H1 (cell line): ENCODE measurements at regions not wholly inside any gene's neighbourhood (a gene's known extent, or its start where the extent isn't known, plus 50 kb on each side); places are given as distances from the start of the nearest gene placed in this dataset.

ENCODE experiments used
- CTCF ChIA-PET: fragments of 300-600 bp; sonication (Branson Sonifier 250); formaldehyde crosslinking; loops from one replicate; lab custom pipeline; 2021; ENCODE audit not compliant: partially characterized antibody; lab: Charles Lee
- POLR2A ChIA-PET: fragments of 300-600 bp; sonication (Branson Sonifier 250); formaldehyde crosslinking; loops from one replicate; lab custom pipeline; 2021; ENCODE audit warnings: inconsistent platforms; ENCODE audit not compliant: partially characterized antibody; lab: Charles Lee
- DNase-seq, 2 experiments: peaks; one replicate each; pipeline versions ENCODE4 v3.0.0 to v3.0.0-alpha.2; 2010 to 2022; ENCODE audit warnings: low spot score in 2 of 2, low read depth in 1 of 2, mixed read lengths in 1 of 2
- FAIRE-seq: peaks from 2 replicates; lab custom pipeline; 2011; peaks lifted over from hg19 to GRCh38; lab: Jason Lieb, UNC
- H2AFZ ChIP-seq: 2 replicates; pipeline ENCODE4 v1.8.1; 2012; ENCODE audit warnings: low read length, inconsistent platforms
- H2AK5ac ChIP-seq: 2 replicates; pipeline ENCODE4 v1.6.1; 2013; ENCODE audit warnings: low read depth, low read length
- H2BK120ac ChIP-seq: replicated peaks from 2 replicates; pipeline ENCODE3; 2013; ENCODE audit warnings: low read depth, low read length, inconsistent platforms
- H2BK12ac ChIP-seq: 2 replicates; pipeline ENCODE4 v1.6.1; 2013; ENCODE audit warnings: low read depth, low read length
- H2BK15ac ChIP-seq: 2 replicates; pipeline ENCODE4 v1.6.1; 2013; ENCODE audit warnings: low read length
- H2BK20ac ChIP-seq: 2 replicates; pipeline ENCODE4 v1.6.1; 2013; ENCODE audit warnings: low read length
- H2BK5ac ChIP-seq: 2 replicates; pipeline ENCODE4 v1.6.1; 2013; ENCODE audit warnings: low read depth, low read length
- H3K14ac ChIP-seq: 2 replicates; pipeline ENCODE4 v1.6.1; 2013; ENCODE audit warnings: inconsistent platforms; ENCODE audit not compliant: insufficient read length
- H3K18ac ChIP-seq: 2 replicates; pipeline ENCODE4 v1.6.1; 2013; ENCODE audit warnings: low read length; ENCODE audit errors: extremely low read depth
- H3K23ac ChIP-seq: 2 replicates; pipeline ENCODE4 v1.6.1; 2013; ENCODE audit warnings: inconsistent platforms; ENCODE audit not compliant: insufficient read length
- H3K23me2 ChIP-seq: 2 replicates; pipeline ENCODE4 v1.6.1; 2013; ENCODE audit warnings: low read depth, low read length
- H3K27ac ChIP-seq: 2 replicates; pipeline ENCODE4 v1.6.1; 2011; ENCODE audit warnings: low read depth, low read length, inconsistent platforms
- H3K27me3 ChIP-seq, 4 experiments: replicated peaks in 1 of 4; 1 replicate in 1 of 4; 2 replicates in 3 of 4; pipeline versions ENCODE4 v1.6.1 to v1.8.1; 2011 to 2013; ENCODE audit warnings: low read length in 3 of 4, mild to moderate bottlenecking in 3 of 4, inconsistent platforms in 2 of 4, mixed read lengths in 2 of 4, moderate library complexity in 1 of 4; ENCODE audit not compliant: control insufficient read depth in 3 of 4, insufficient read depth in 3 of 4; ENCODE audit errors: extremely low read depth in 1 of 4
- H3K36me3 ChIP-seq, 4 experiments: 2 replicates each; pipeline versions ENCODE4 v1.6.1 to v1.8.1; 2011 to 2013; ENCODE audit warnings: mild to moderate bottlenecking in 4 of 4, low read length in 3 of 4, moderate library complexity in 2 of 4, control low read depth in 1 of 4, inconsistent platforms in 1 of 4; ENCODE audit not compliant: insufficient read depth in 4 of 4, control insufficient read depth in 2 of 4
- H3K4ac ChIP-seq: replicated peaks from 2 replicates; pipeline ENCODE3; 2013; ENCODE audit warnings: low read length, low read depth, mixed read lengths, inconsistent platforms; ENCODE audit not compliant: insufficient read length
- H3K4me1 ChIP-seq, 4 experiments: replicated peaks in 1 of 4; 1 replicate in 1 of 4; 2 replicates in 3 of 4; pipeline versions ENCODE4 v1.6.1 to v1.8.1; 2011 to 2013; ENCODE audit warnings: low read length in 3 of 4, inconsistent platforms in 2 of 4, mixed read lengths in 1 of 4; ENCODE audit not compliant: insufficient read depth in 4 of 4, control insufficient read depth in 3 of 4
- H3K4me2 ChIP-seq, 2 experiments: 2 replicates each; pipeline versions ENCODE4 v1.6.1 to v1.8.1; 2011 to 2013; ENCODE audit warnings: low read depth in 2 of 2, low read length in 2 of 2, control low read depth in 1 of 2, inconsistent platforms in 1 of 2, mild to moderate bottlenecking in 1 of 2; ENCODE audit not compliant: insufficient read depth in 1 of 2
- H3K4me3 ChIP-seq, 4 experiments: fragments of 200-600, 300-600 bp in 1 of 4; sonication (generic), shearing (Covaris generic), sonication (Bioruptor Twin) in 1 of 4; 2 replicates each; pipeline versions ENCODE4 v1.5.1 to v1.8.1; 2011 to 2016; ENCODE audit warnings: low read length in 4 of 4, low read depth in 3 of 4, control low read depth in 2 of 4, inconsistent platforms in 2 of 4, mild to moderate bottlenecking in 2 of 4, mixed read lengths in 1 of 4, moderate library complexity in 1 of 4; ENCODE audit not compliant: insufficient read depth in 2 of 4; ENCODE audit errors: extremely low read depth in 1 of 4
- H3K56ac ChIP-seq: replicated peaks from 2 replicates; pipeline ENCODE3; 2013; ENCODE audit warnings: low read depth, mild to moderate bottlenecking, mixed read lengths, low read length, inconsistent platforms; ENCODE audit not compliant: insufficient read length
- H3K79me1 ChIP-seq: 2 replicates; pipeline ENCODE4 v1.6.1; 2013; ENCODE audit warnings: low read depth, low read length, control low read depth
- H3K79me2 ChIP-seq, 2 experiments: 2 replicates each; pipeline versions ENCODE4 v1.6.1 to v1.8.1; 2012 to 2013; ENCODE audit warnings: low read length in 2 of 2, mild to moderate bottlenecking in 2 of 2, inconsistent platforms in 1 of 2; ENCODE audit not compliant: insufficient read depth in 2 of 2, control insufficient read depth in 1 of 2
- H3K9ac ChIP-seq, 4 experiments: replicated peaks in 1 of 4; 1 replicate in 1 of 4; 2 replicates in 3 of 4; pipeline versions ENCODE4 v1.6.1 to v1.8.1; 2011 to 2013; ENCODE audit warnings: low read depth in 3 of 4, low read length in 3 of 4, control low read depth in 2 of 4, mild to moderate bottlenecking in 2 of 4, moderate library complexity in 2 of 4, inconsistent platforms in 1 of 4; ENCODE audit errors: extremely low read depth in 1 of 4
- H3K9me3 ChIP-seq, 2 experiments: 2 replicates each; pipeline versions ENCODE4 v1.6.1 to v1.8.1; 2012 to 2013; ENCODE audit warnings: mild to moderate bottlenecking in 2 of 2, moderate library complexity in 2 of 2, control low read depth in 1 of 2, inconsistent platforms in 1 of 2, low read depth in 1 of 2, low read length in 1 of 2, mixed read lengths in 1 of 2; ENCODE audit not compliant: insufficient read depth in 2 of 2
- H4K20me1 ChIP-seq, 2 experiments: replicated peaks in 1 of 2; 2 replicates each; pipeline versions ENCODE3 to v1.8.1; 2011 to 2013; ENCODE audit warnings: inconsistent platforms in 2 of 2, low read length in 2 of 2, mild to moderate bottlenecking in 1 of 2; ENCODE audit not compliant: insufficient read depth in 2 of 2, control insufficient read depth in 1 of 2
- H4K5ac ChIP-seq: 2 replicates; pipeline ENCODE4 v1.6.1; 2013; ENCODE audit warnings: low read length, low read depth, mixed read lengths, inconsistent platforms; ENCODE audit not compliant: insufficient read length
- H4K8ac ChIP-seq: 2 replicates; pipeline ENCODE4 v1.8.0; 2013; ENCODE audit warnings: mild to moderate bottlenecking, moderate library complexity, low read length, inconsistent platforms; ENCODE audit not compliant: insufficient read depth; ENCODE audit errors: extremely low read depth
- H4K91ac ChIP-seq: replicated peaks from 2 replicates; pipeline ENCODE3; 2013; ENCODE audit warnings: low read length, mixed read lengths, inconsistent platforms; ENCODE audit not compliant: insufficient read length
- JUN ChIP-seq: IDR thresholded peaks from 2 replicates; pipeline ENCODE4 v1.6.1; 2011; ENCODE audit warnings: low read depth, mild to moderate bottlenecking, improper control_type of control experiment, low read length
- WGBS, 2 experiments: shearing (Covaris generic) in 1 of 2; methylation state at CpG; one replicate each; pipeline versions ENCODE4 v1.1.6 to v1.1.7; 2013 to 2015; ENCODE audit warnings: low lambda C conversion rate in 2 of 2, mixed read lengths in 2 of 2, inconsistent platforms in 1 of 2, low coverage in 1 of 2, missing lambda C conversion rate in 1 of 2; ENCODE audit not compliant: insufficient replicate concordance in 2 of 2, insufficient coverage in 1 of 2, insufficient read length in 1 of 2; ENCODE audit errors: extremely low coverage in 1 of 2, missing lambda C conversion rate in 1 of 2; 5-methylcytosine and 5-hydroxymethylcytosine counted together

- POLR2A ChIA-PET: no interaction called here
Observed at GRCh38 chr16:86167061-86167460, 268.1 kb downstream of the IRF8 start.

More at GRCh38 chr16:86167061-86167460, 268.1 kb downstream of the IRF8 start:
- CTCF ChIA-PET: interaction anchor here (1.4 to 1.5 kb wide), 2 partner anchors 9 to 350 kb away, joined by 4 to 7 read pairs; no protein-coding TSS in a partner anchor
- Histone ChIP-seq H3K36me3 (no peaks in the 10 kb centered on the region), H3K23ac (no peak overlapping the region), H2BK12ac (no peak overlapping the region), H2BK120ac (no peak overlapping the region), H4K91ac (no peak overlapping the region), H3K9me3 (peaks cover 8 to 9% of the 10 kb centered on the region in 2 experiments; a peak in 2 of 4 replicates), H3K4me2 (no peak overlapping the region), H2AFZ (no peak overlapping the region), H3K23me2 (no peaks in the 10 kb centered on the region), H4K20me1 (no peaks in the 10 kb centered on the region), H2BK20ac (no peak overlapping the region), H2AK5ac (no peak overlapping the region), H3K9ac (no peak overlapping the region), H4K5ac (no peak overlapping the region), H3K18ac (no peak overlapping the region), H3K4me3 (no peak overlapping the region), H3K14ac (no peak overlapping the region), H3K56ac (no peak overlapping the region), H3K4me1 (no peaks in the 10 kb centered on the region), H3K4ac (no peak overlapping the region), H3K27me3 (peaks cover 0 to 2% (median 0%) of the 10 kb centered on the region in 4 experiments; a peak in 1 of 7 replicates), H2BK15ac (no peak overlapping the region), H3K27ac (no peak overlapping the region), H4K8ac (no peak overlapping the region), H3K79me1 (no peaks in the 10 kb centered on the region), H2BK5ac (no peak overlapping the region), H3K79me2 (no peaks in the 10 kb centered on the region)
- FAIRE-seq: no peak
- no peak for DNase-seq
- no peak for TF ChIP-seq JUN
- 87% methylated on average over 7 of the region's 7 CpGs; no CpG with 5 or more reads in 1 of the 2 experiments for WGBS, 2 experiments
